H9 (cell line): ENCODE measurements at regions not wholly inside any gene's neighbourhood (a gene's known extent, or its start where the extent isn't known, plus 50 kb on each side); places are given as distances from the start of the nearest gene placed in this dataset.

Source experiments
- DNase-seq: peaks from one replicate; pipeline ENCODE4 v3.0.0-alpha.2; 2017
- H2AFZ ChIP-seq: one replicate; pipeline ENCODE4 v1.6.1; 2013; ENCODE audit warnings: mild to moderate bottlenecking, low read length, control low read depth, moderate library complexity
- H2AK5ac ChIP-seq: 2 replicates; pipeline ENCODE4 v1.6.1; 2013; ENCODE audit warnings: low read length, control low read depth, mixed read lengths; ENCODE audit not compliant: insufficient read length
- H2BK120ac ChIP-seq: one replicate; pipeline ENCODE4 v1.6.1; 2013; ENCODE audit warnings: low read depth, mild to moderate bottlenecking, low read length, control low read depth, inconsistent platforms; ENCODE audit not compliant: poor library complexity, severe bottlenecking
- H2BK12ac ChIP-seq: 2 replicates; pipeline ENCODE4 v1.6.1; 2013; ENCODE audit warnings: low read length, control low read depth, mixed read lengths, low read depth; ENCODE audit not compliant: insufficient read length
- H2BK15ac ChIP-seq: 2 replicates; pipeline ENCODE4 v1.6.1; 2013; ENCODE audit warnings: low read depth, low read length, control low read depth
- H2BK20ac ChIP-seq: one replicate; pipeline ENCODE4 v1.6.1; 2013; ENCODE audit warnings: low read depth, mild to moderate bottlenecking, low read length, control low read depth, inconsistent platforms; ENCODE audit not compliant: poor library complexity, severe bottlenecking
- H2BK5ac ChIP-seq: 2 replicates; pipeline ENCODE4 v1.6.1; 2013; ENCODE audit warnings: low read length, control low read depth, mixed read lengths; ENCODE audit not compliant: insufficient read length
- H3K14ac ChIP-seq: 2 replicates; pipeline ENCODE4 v1.6.1; 2013; ENCODE audit warnings: low read length, control low read depth; ENCODE audit not compliant: insufficient read depth
- H3K18ac ChIP-seq: 2 replicates; pipeline ENCODE4 v1.6.1; 2013; ENCODE audit warnings: low read depth, mild to moderate bottlenecking, mixed read lengths, low read length, control low read depth; ENCODE audit not compliant: insufficient read length
- H3K23ac ChIP-seq: 2 replicates; pipeline ENCODE4 v1.6.1; 2013; ENCODE audit warnings: low read length, control low read depth, mixed read lengths, low read depth; ENCODE audit not compliant: insufficient read length
- H3K23me2 ChIP-seq: 2 replicates; pipeline ENCODE4 v1.6.1; 2013; ENCODE audit warnings: low read depth, mild to moderate bottlenecking, mixed read lengths, low read length, control low read depth; ENCODE audit not compliant: insufficient read length, poor library complexity, severe bottlenecking
- H3K27ac ChIP-seq: 2 replicates; pipeline ENCODE4 v1.5.1; 2013; ENCODE audit warnings: low read length, control low read depth, mixed read lengths, low read depth; ENCODE audit not compliant: insufficient read length
- H3K27me3 ChIP-seq: 2 replicates; pipeline ENCODE4 v1.6.1; 2013; ENCODE audit warnings: low read length, control low read depth, inconsistent platforms; ENCODE audit not compliant: insufficient read depth
- H3K4ac ChIP-seq: 2 replicates; pipeline ENCODE4 v1.6.1; 2013; ENCODE audit warnings: low read depth, mild to moderate bottlenecking, control low read depth, inconsistent platforms, low read length, moderate library complexity
- H3K4me1 ChIP-seq: 2 replicates; pipeline ENCODE4 v1.6.1; 2013; ENCODE audit warnings: low read length, control low read depth, inconsistent platforms; ENCODE audit not compliant: insufficient read depth
- H3K4me2 ChIP-seq: 2 replicates; pipeline ENCODE4 v1.6.1; 2013; ENCODE audit warnings: low read length, control low read depth, mixed read lengths; ENCODE audit not compliant: insufficient read length, insufficient read depth
- H3K56ac ChIP-seq: 2 replicates; pipeline ENCODE4 v1.6.1; 2013; ENCODE audit warnings: low read depth, mild to moderate bottlenecking, mixed read lengths, low read length, control low read depth; ENCODE audit not compliant: insufficient read length
- H3K79me1 ChIP-seq: 2 replicates; pipeline ENCODE4 v1.6.1; 2013; ENCODE audit warnings: low read depth, mild to moderate bottlenecking, moderate library complexity, low read length, control low read depth, inconsistent platforms; ENCODE audit not compliant: insufficient read depth, poor library complexity, severe bottlenecking
- H3K79me2 ChIP-seq: 2 replicates; pipeline ENCODE4 v1.6.1; 2013; ENCODE audit warnings: low read length, control low read depth, inconsistent platforms; ENCODE audit not compliant: insufficient read depth
- H3K9ac ChIP-seq: 2 replicates; pipeline ENCODE4 v1.6.1; 2013; ENCODE audit warnings: low read length, control low read depth, mixed read lengths; ENCODE audit not compliant: insufficient read length; ENCODE audit errors: extremely low read depth
- H3K9me3 ChIP-seq: one replicate; pipeline ENCODE4 v1.6.1; 2013; ENCODE audit warnings: low read depth, low read length, inconsistent platforms; ENCODE audit not compliant: control insufficient read depth
- H3T11ph ChIP-seq: one replicate; pipeline ENCODE4 v1.6.1; 2013; ENCODE audit warnings: mild to moderate bottlenecking, low read length, control low read depth, inconsistent platforms
- H4K20me1 ChIP-seq: one replicate; pipeline ENCODE4 v1.6.1; 2013; ENCODE audit not compliant: control insufficient read depth, insufficient read length, insufficient read depth
- H4K5ac ChIP-seq: 2 replicates; pipeline ENCODE4 v1.6.1; 2013; ENCODE audit warnings: low read depth, mild to moderate bottlenecking, mixed read lengths, low read length, control low read depth; ENCODE audit not compliant: insufficient read length
- H4K8ac ChIP-seq: replicated peaks from 2 replicates; pipeline ENCODE4 v1.6.1; 2013; ENCODE audit warnings: low read length, control low read depth, mixed read lengths, low read depth; ENCODE audit not compliant: insufficient read length
- H4K91ac ChIP-seq: 2 replicates; pipeline ENCODE4 v1.6.1; 2013; ENCODE audit warnings: low read depth, mild to moderate bottlenecking, moderate library complexity, mixed read lengths, low read length, control low read depth; ENCODE audit not compliant: insufficient read length
- H3K27ac Mint-ChIP-seq, 3 experiments: 2 replicates in 2 of 3; 3 replicates in 1 of 3; pipeline ENCODE4 v1.8.0; 2020 to 2021; ENCODE audit warnings: mixed read lengths in 3 of 3, mild to moderate bottlenecking in 1 of 3, moderate library complexity in 1 of 3
- H3K27me3 Mint-ChIP-seq: 2 replicates; pipeline ENCODE4 v1.8.0; 2021; ENCODE audit warnings: low read depth, mild to moderate bottlenecking, moderate library complexity, mixed read lengths
- H3K36me3 Mint-ChIP-seq, 3 experiments: 2 replicates in 2 of 3; 3 replicates in 1 of 3; pipeline ENCODE4 v1.8.0; 2020 to 2021; ENCODE audit warnings: low read depth in 3 of 3, mixed read lengths in 3 of 3; ENCODE audit not compliant: insufficient read depth in 1 of 3
- H3K4me1 Mint-ChIP-seq, 2 experiments: 2 replicates each; pipeline ENCODE4 v1.8.0; 2020; ENCODE audit warnings: mixed read lengths in 2 of 2
- H3K4me3 Mint-ChIP-seq, 2 experiments: 2 replicates in 1 of 2; 3 replicates in 1 of 2; pipeline ENCODE4 v1.8.0; 2020 to 2021; ENCODE audit warnings: mild to moderate bottlenecking in 2 of 2, mixed read lengths in 2 of 2, moderate library complexity in 1 of 2
- H3K9me3 Mint-ChIP-seq, 2 experiments: 2 replicates in 1 of 2; 3 replicates in 1 of 2; pipeline ENCODE4 v1.8.0; 2020; ENCODE audit warnings: mild to moderate bottlenecking in 2 of 2, mixed read lengths in 2 of 2, moderate library complexity in 1 of 2
- CTCF ChIP-seq: fragments of 200-600 bp; sonication (generic); conservative IDR thresholded peaks from 3 replicates; pipeline ENCODE4 v1.8.0; 2021; ENCODE audit warnings: antibody characterized with exemption, mild to moderate bottlenecking
- WGBS: extraction: QIAGEN DNeasy Blood & Tissue Kit; methylation state at CpG from one replicate; pipeline ENCODE4 v1.1.7; 2013; ENCODE audit warnings: missing lambda C conversion rate, low lambda C conversion rate, mixed read lengths; ENCODE audit not compliant: insufficient read length; ENCODE audit errors: extremely low coverage; 5-methylcytosine and 5-hydroxymethylcytosine counted together

DNA sequence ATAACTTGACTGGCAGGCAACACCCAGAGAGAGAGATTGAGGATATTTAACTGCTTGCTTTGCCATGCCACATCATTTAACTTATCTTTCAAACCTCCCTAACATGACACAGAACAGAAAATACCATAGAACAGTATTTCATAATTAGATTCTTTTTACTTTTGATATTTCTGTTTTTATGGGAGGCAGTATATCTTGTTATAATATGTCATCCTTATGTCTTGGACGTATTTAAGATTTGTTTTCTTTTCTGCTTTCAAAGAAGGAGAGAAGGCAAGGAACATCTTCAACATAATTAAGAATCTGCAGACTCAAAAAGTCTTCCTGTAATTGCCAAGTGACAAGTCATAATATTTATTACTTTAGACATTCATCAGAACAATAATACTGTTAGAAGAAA is 1283.7 kb downstream of the GRIK2 start:
- Histone ChIP-seq H3K23me2 (no peaks in the 10 kb centered on the region), H2BK120ac (no peak overlapping the region), H3T11ph (no peak overlapping the region), H3K23ac (no peak overlapping the region), H3K9me3 (no peaks in the 10 kb centered on the region), H3K79me1 (no peaks in the 10 kb centered on the region), H3K27me3 (no peaks in the 10 kb centered on the region), H3K4me2 (no peak overlapping the region), H4K8ac (no peak overlapping the region), H3K27ac (no peak overlapping the region), H2BK15ac (no peak overlapping the region), H3K14ac (no peak overlapping the region), H3K9ac (no peak overlapping the region), H4K20me1 (no peaks in the 10 kb centered on the region), H3K18ac (no peak overlapping the region), H2BK5ac (no peak overlapping the region), H2BK20ac (no peak overlapping the region), H3K4ac (no peak overlapping the region), H3K4me1 (no peaks in the 10 kb centered on the region), H2AK5ac (no peak overlapping the region), H3K79me2 (no peaks in the 10 kb centered on the region), H2AFZ (no peak overlapping the region), H4K91ac (no peak overlapping the region), H2BK12ac (no peak overlapping the region), H3K56ac (no peak overlapping the region), H4K5ac (no peak overlapping the region)
- DNase-seq: no peak
- no peaks in the 10 kb centered on the region for H3K4me1 Mint-ChIP-seq
- TF ChIP-seq CTCF: no peak
- no peak overlapping the region for H3K4me3 Mint-ChIP-seq
- no peaks in the 10 kb centered on the region for H3K9me3 Mint-ChIP-seq
- WGBS: no CpG with 5 or more reads among the region's 1 CpG
- H3K36me3 Mint-ChIP-seq: no peaks in the 10 kb centered on the region
- no peaks in the 10 kb centered on the region for H3K27me3 Mint-ChIP-seq
- H3K27ac Mint-ChIP-seq: no peak overlapping the region
